ENCODE measurements at regions not wholly inside any gene's neighbourhood (a gene's known extent, or its start where the extent isn't known, plus 50 kb on each side); places are given as distances from the start of the nearest gene placed in this dataset.

DNA sequence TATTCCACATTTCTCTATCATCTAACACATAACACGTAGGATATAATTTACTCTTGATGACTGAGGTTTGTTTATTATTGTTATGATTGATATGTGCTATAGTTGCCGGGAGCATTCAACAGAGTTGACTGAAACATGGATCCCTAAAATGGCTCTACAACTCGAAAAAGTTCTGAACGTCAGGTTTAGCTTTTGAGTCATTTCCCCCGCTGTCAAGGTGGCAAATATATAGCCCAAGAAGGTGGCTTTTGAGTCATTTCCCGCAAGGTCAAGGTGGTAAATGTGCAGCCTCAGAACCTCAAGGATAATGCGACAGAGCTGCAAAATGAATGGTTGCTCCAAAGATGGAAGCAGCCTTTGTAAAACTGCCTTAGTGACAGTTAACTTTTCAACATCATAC lies 104.0 kb downstream of the NIBAN1 start:
- Histone ChIP-seq H3K27ac (no peak overlapping the region), H3K4me1 (no peaks in the 10 kb centered on the region), H3K4me3 (replicated peaks in 1 of 3) (no peak overlapping the region), H3K9me3 (no peaks in the 10 kb centered on the region), H3K27me3 (no peaks in the 10 kb centered on the region), H3K36me3 (no peaks in the 10 kb centered on the region)
- TF ChIP-seq POLR2A (IDR thresholded peaks at IDR 0.05) = no peak
- TF ChIP-seq, protein P1, sequence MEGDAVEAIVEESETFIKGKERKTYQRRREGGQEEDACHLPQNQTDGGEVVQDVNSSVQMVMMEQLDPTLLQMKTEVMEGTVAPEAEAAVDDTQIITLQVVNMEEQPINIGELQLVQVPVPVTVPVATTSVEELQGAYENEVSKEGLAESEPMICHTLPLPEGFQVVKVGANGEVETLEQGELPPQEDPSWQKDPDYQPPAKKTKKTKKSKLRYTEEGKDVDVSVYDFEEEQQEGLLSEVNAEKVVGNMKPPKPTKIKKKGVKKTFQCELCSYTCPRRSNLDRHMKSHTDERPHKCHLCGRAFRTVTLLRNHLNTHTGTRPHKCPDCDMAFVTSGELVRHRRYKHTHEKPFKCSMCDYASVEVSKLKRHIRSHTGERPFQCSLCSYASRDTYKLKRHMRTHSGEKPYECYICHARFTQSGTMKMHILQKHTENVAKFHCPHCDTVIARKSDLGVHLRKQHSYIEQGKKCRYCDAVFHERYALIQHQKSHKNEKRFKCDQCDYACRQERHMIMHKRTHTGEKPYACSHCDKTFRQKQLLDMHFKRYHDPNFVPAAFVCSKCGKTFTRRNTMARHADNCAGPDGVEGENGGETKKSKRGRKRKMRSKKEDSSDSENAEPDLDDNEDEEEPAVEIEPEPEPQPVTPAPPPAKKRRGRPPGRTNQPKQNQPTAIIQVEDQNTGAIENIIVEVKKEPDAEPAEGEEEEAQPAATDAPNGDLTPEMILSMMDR (IDR thresholded peaks at IDR 0.05) = no peak
- 73 to 86% methylated on average over 7 of the region's 7 CpGs for WGBS, 2 donors
- intact Hi-C loops (cut with DNase I) = no loop called here
- no peak for DNase-seq

DNA sequence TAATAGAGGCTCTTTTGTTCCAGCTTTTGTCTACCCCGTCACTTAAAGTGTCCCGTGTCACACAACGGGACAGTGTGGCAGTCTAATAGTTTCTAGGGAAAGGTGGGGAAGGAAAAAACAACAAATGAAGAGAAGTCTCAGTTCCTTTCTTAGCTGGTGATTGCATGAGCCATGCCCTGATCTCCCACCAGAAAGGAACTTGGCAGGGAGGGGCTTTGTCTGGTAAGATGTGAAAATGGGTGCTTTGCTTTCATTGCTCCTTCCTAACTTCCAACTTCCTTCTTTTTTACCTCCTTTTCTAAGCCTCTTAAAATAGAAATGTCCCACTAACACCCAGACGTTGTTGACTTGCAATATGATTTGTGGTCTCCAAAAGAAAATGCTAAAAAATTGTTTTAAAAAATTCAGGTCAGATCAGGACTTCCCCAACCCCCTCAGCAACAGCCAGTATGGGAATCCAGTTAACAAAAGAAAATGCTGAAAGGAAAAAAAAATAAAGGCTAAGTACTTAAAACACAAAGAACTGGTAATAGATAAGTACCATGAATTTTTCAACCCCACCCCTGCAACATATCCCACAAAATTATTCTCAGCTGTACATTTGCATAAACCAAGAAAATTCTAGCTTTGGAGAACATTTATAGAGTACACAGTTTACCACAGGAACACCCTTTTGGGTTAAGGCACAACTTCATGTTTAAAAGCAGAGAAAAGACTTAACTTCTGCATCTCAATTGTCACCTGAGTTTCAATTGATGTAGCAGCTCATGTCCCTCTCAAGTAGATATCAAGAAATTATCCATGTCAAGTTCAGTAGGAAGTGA lies 106.2 kb downstream of the NIBAN1 start:
- Histone ChIP-seq H3K27me3 (no peaks in the 10 kb centered on the region), H3K4me3 (replicated peaks in 1 of 3) (no peak overlapping the region), H3K9me3 (no peaks in the 10 kb centered on the region), H3K27ac (no peak overlapping the region), H3K4me1 (no peaks in the 10 kb centered on the region), H3K36me3 (no peaks in the 10 kb centered on the region)
- TF ChIP-seq, protein P1 (IDR thresholded peaks at IDR 0.05) = no peak
- no peak for TF ChIP-seq POLR2A (IDR thresholded peaks at IDR 0.05)
- DNase-seq = no peak
- 70 to 72% methylated on average over 4 of the region's 4 CpGs for WGBS, 2 donors
- intact Hi-C loops (cut with DNase I) = no loop called here

DNA sequence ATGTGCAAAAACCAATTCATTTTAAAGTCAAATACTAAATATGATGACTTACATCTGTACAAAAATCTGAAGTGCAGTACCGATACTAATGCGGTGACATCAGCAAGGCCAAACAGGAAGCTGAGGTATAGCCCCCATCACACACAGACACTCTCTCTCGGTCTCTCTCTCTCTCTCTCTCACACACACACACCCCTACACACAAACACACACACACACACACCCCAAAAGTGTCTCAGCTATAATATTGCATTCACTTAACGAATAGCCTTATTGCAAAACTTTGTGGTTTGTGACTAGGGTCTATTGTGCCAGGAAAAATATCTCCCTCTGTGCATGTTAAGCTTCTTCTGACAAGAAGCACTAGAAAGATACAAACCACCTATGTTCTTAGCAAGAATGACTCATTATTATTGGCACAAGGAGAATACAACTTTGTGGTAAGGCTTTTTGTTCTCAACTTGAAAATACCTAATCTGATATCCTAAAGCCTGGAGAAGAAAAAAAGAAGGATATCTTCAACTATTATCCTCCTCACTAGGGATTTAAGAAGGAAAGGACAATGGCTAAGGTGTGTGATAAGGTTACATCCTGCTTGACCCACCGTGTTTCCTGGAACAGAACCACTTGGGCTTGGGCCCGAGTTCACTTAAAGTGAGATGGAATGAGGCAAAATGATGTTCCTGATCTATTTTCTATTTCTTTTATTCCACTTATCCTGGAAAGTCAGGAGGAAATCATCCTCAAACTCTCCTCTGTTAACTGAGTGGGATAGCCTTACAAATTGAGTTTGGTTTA lies 107.1 kb downstream of the NIBAN1 start:
- WGBS, 2 donors = 61 to 77% methylated on average over 6 of the region's 6 CpGs
- Histone ChIP-seq H3K9me3 (no peaks in the 10 kb centered on the region), H3K27me3 (no peaks in the 10 kb centered on the region), H3K4me3 (replicated peaks in 1 of 3) (no peak overlapping the region), H3K4me1 (no peaks in the 10 kb centered on the region), H3K36me3 (no peaks in the 10 kb centered on the region), H3K27ac (no peak overlapping the region)
- no peak for TF ChIP-seq POLR2A (IDR thresholded peaks at IDR 0.05)
- TF ChIP-seq, protein P1 (IDR thresholded peaks at IDR 0.05) = no peak
- intact Hi-C loops (cut with DNase I) = no loop called here
- DNase-seq = no peak

DNA sequence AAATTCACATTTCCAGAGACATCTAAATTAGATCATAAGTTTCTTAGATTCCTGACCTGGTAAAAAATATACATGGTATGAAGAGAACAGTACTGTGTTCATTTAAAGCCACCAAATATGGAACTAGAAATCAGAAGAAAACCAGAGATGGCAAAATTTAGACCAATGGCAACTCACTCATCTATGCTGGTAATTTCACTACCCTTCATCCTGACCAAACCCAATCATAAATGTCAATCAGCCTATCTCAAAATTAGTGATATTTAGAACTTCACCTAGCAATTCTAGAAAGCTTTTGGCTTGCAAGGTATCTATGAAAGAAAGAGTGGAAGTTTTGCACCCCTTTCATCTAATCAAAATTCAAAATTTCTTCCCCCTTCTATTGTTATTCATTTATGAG lies 107.7 kb downstream of the NIBAN1 start:
- no peaks in the 10 kb centered on the region for H3K4me1 ChIP-seq
- H3K36me3 ChIP-seq = no peaks in the 10 kb centered on the region
- no peak overlapping the region for H3K4me3 ChIP-seq (replicated peaks in 1 of 3)
- intact Hi-C loops (cut with DNase I) = no loop called here
- no peak for TF ChIP-seq POLR2A (IDR thresholded peaks at IDR 0.05)
- TF ChIP-seq, protein P1 (IDR thresholded peaks at IDR 0.05) = no peak
- H3K9me3 ChIP-seq = no peaks in the 10 kb centered on the region
- DNase-seq = no peak
- H3K27ac ChIP-seq = no peak overlapping the region
- H3K27me3 ChIP-seq = no peaks in the 10 kb centered on the region

DNA sequence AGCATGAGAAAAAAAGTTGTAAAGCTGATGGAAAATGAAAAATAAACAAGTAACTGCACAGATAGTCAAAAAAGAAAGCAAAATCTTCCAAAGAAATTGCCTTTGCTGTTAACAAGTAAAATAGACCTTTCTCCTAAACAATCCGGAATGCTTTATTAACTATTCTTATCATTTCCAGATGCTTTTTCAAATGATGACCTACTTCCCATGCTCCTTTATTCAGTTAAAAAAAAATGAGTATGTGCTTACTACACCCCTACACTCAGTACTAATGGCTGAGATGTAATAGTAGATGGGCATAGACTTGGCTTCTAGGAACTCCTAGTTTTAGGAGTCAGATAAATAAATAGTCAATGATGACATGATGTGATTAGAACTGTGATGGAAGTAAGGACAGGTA lies 108.5 kb downstream of the NIBAN1 start:
- no peak for TF ChIP-seq POLR2A (IDR thresholded peaks at IDR 0.05)
- TF ChIP-seq, protein P1 (IDR thresholded peaks at IDR 0.05) = no peak
- no peak overlapping the region for H3K27ac ChIP-seq

More for the DNA sequence above, 108.5 kb downstream of the NIBAN1 start:
- Histone ChIP-seq H3K9me3 (no peaks in the 10 kb centered on the region), H3K36me3 (no peaks in the 10 kb centered on the region), H3K27me3 (no peaks in the 10 kb centered on the region), H3K4me1 (no peaks in the 10 kb centered on the region), H3K4me3 (replicated peaks in 1 of 3) (no peak overlapping the region)
- DNase-seq = no peak
- WGBS, 2 donors = 81 to 83% methylated on average over 1 of the region's 1 CpG
- intact Hi-C loops (cut with DNase I) = no loop called here

Data from thyroid gland (tissue), 4 donors.